ENCODE measurements at regions not wholly inside any gene's neighbourhood (a gene's known extent, or its start where the extent isn't known, plus 50 kb on each side); places are given as distances from the start of the nearest gene placed in this dataset.

- TF ChIP-seq CTCF (conservative IDR thresholded peaks at IDR 0.05): no peak
- no peak for TF ChIP-seq ZFX (IDR thresholded peaks at IDR 0.05)
These were observed 299.1 kb upstream of the CDH8 start for GRCh38 chr16:62335356-62335755.

Data from C4-2B (cell line).